H1 (cell line): ENCODE measurements at regions not wholly inside any gene's neighbourhood (a gene's known extent, or its start where the extent isn't known, plus 50 kb on each side); places are given as distances from the start of the nearest gene placed in this dataset.

Experiments used
- CTCF ChIA-PET: fragments of 300-600 bp; sonication (Branson Sonifier 250); formaldehyde crosslinking; loops from one replicate; lab custom pipeline; 2021; ENCODE audit not compliant: partially characterized antibody; lab: Charles Lee
- POLR2A ChIA-PET: fragments of 300-600 bp; sonication (Branson Sonifier 250); formaldehyde crosslinking; loops from one replicate; lab custom pipeline; 2021; ENCODE audit warnings: inconsistent platforms; ENCODE audit not compliant: partially characterized antibody; lab: Charles Lee
- DNase-seq, 2 experiments: peaks; one replicate each; pipeline versions ENCODE4 v3.0.0 to v3.0.0-alpha.2; 2010 to 2022; ENCODE audit warnings: low spot score in 2 of 2, low read depth in 1 of 2, mixed read lengths in 1 of 2
- FAIRE-seq: peaks from 2 replicates; lab custom pipeline; 2011; peaks lifted over from hg19 to GRCh38; lab: Jason Lieb, UNC
- H2AFZ ChIP-seq: 2 replicates; pipeline ENCODE4 v1.8.1; 2012; ENCODE audit warnings: low read length, inconsistent platforms
- H2AK5ac ChIP-seq: 2 replicates; pipeline ENCODE4 v1.6.1; 2013; ENCODE audit warnings: low read depth, low read length
- H2BK120ac ChIP-seq: replicated peaks from 2 replicates; pipeline ENCODE3; 2013; ENCODE audit warnings: low read depth, low read length, inconsistent platforms
- H2BK12ac ChIP-seq: 2 replicates; pipeline ENCODE4 v1.6.1; 2013; ENCODE audit warnings: low read depth, low read length
- H2BK15ac ChIP-seq: 2 replicates; pipeline ENCODE4 v1.6.1; 2013; ENCODE audit warnings: low read length
- H2BK20ac ChIP-seq: 2 replicates; pipeline ENCODE4 v1.6.1; 2013; ENCODE audit warnings: low read length
- H2BK5ac ChIP-seq: 2 replicates; pipeline ENCODE4 v1.6.1; 2013; ENCODE audit warnings: low read depth, low read length
- H3K14ac ChIP-seq: 2 replicates; pipeline ENCODE4 v1.6.1; 2013; ENCODE audit warnings: inconsistent platforms; ENCODE audit not compliant: insufficient read length
- H3K18ac ChIP-seq: 2 replicates; pipeline ENCODE4 v1.6.1; 2013; ENCODE audit warnings: low read length; ENCODE audit errors: extremely low read depth
- H3K23ac ChIP-seq: 2 replicates; pipeline ENCODE4 v1.6.1; 2013; ENCODE audit warnings: inconsistent platforms; ENCODE audit not compliant: insufficient read length
- H3K23me2 ChIP-seq: 2 replicates; pipeline ENCODE4 v1.6.1; 2013; ENCODE audit warnings: low read depth, low read length
- H3K27ac ChIP-seq: 2 replicates; pipeline ENCODE4 v1.6.1; 2011; ENCODE audit warnings: low read depth, low read length, inconsistent platforms
- H3K27me3 ChIP-seq, 4 experiments: replicated peaks in 1 of 4; 1 replicate in 1 of 4; 2 replicates in 3 of 4; pipeline versions ENCODE4 v1.6.1 to v1.8.1; 2011 to 2013; ENCODE audit warnings: low read length in 3 of 4, mild to moderate bottlenecking in 3 of 4, inconsistent platforms in 2 of 4, mixed read lengths in 2 of 4, moderate library complexity in 1 of 4; ENCODE audit not compliant: control insufficient read depth in 3 of 4, insufficient read depth in 3 of 4; ENCODE audit errors: extremely low read depth in 1 of 4
- H3K36me3 ChIP-seq, 4 experiments: 2 replicates each; pipeline versions ENCODE4 v1.6.1 to v1.8.1; 2011 to 2013; ENCODE audit warnings: mild to moderate bottlenecking in 4 of 4, low read length in 3 of 4, moderate library complexity in 2 of 4, control low read depth in 1 of 4, inconsistent platforms in 1 of 4; ENCODE audit not compliant: insufficient read depth in 4 of 4, control insufficient read depth in 2 of 4
- H3K4ac ChIP-seq: replicated peaks from 2 replicates; pipeline ENCODE3; 2013; ENCODE audit warnings: low read length, low read depth, mixed read lengths, inconsistent platforms; ENCODE audit not compliant: insufficient read length
- H3K4me1 ChIP-seq, 4 experiments: replicated peaks in 1 of 4; 1 replicate in 1 of 4; 2 replicates in 3 of 4; pipeline versions ENCODE4 v1.6.1 to v1.8.1; 2011 to 2013; ENCODE audit warnings: low read length in 3 of 4, inconsistent platforms in 2 of 4, mixed read lengths in 1 of 4; ENCODE audit not compliant: insufficient read depth in 4 of 4, control insufficient read depth in 3 of 4
- H3K4me2 ChIP-seq, 2 experiments: 2 replicates each; pipeline versions ENCODE4 v1.6.1 to v1.8.1; 2011 to 2013; ENCODE audit warnings: low read depth in 2 of 2, low read length in 2 of 2, control low read depth in 1 of 2, inconsistent platforms in 1 of 2, mild to moderate bottlenecking in 1 of 2; ENCODE audit not compliant: insufficient read depth in 1 of 2
- H3K4me3 ChIP-seq, 4 experiments: fragments of 200-600, 300-600 bp in 1 of 4; sonication (generic), shearing (Covaris generic), sonication (Bioruptor Twin) in 1 of 4; 2 replicates each; pipeline versions ENCODE4 v1.5.1 to v1.8.1; 2011 to 2016; ENCODE audit warnings: low read length in 4 of 4, low read depth in 3 of 4, control low read depth in 2 of 4, inconsistent platforms in 2 of 4, mild to moderate bottlenecking in 2 of 4, mixed read lengths in 1 of 4, moderate library complexity in 1 of 4; ENCODE audit not compliant: insufficient read depth in 2 of 4; ENCODE audit errors: extremely low read depth in 1 of 4
- H3K56ac ChIP-seq: replicated peaks from 2 replicates; pipeline ENCODE3; 2013; ENCODE audit warnings: low read depth, mild to moderate bottlenecking, mixed read lengths, low read length, inconsistent platforms; ENCODE audit not compliant: insufficient read length
- H3K79me1 ChIP-seq: 2 replicates; pipeline ENCODE4 v1.6.1; 2013; ENCODE audit warnings: low read depth, low read length, control low read depth
- H3K79me2 ChIP-seq, 2 experiments: 2 replicates each; pipeline versions ENCODE4 v1.6.1 to v1.8.1; 2012 to 2013; ENCODE audit warnings: low read length in 2 of 2, mild to moderate bottlenecking in 2 of 2, inconsistent platforms in 1 of 2; ENCODE audit not compliant: insufficient read depth in 2 of 2, control insufficient read depth in 1 of 2
- H3K9ac ChIP-seq, 4 experiments: replicated peaks in 1 of 4; 1 replicate in 1 of 4; 2 replicates in 3 of 4; pipeline versions ENCODE4 v1.6.1 to v1.8.1; 2011 to 2013; ENCODE audit warnings: low read depth in 3 of 4, low read length in 3 of 4, control low read depth in 2 of 4, mild to moderate bottlenecking in 2 of 4, moderate library complexity in 2 of 4, inconsistent platforms in 1 of 4; ENCODE audit errors: extremely low read depth in 1 of 4
- H3K9me3 ChIP-seq, 2 experiments: 2 replicates each; pipeline versions ENCODE4 v1.6.1 to v1.8.1; 2012 to 2013; ENCODE audit warnings: mild to moderate bottlenecking in 2 of 2, moderate library complexity in 2 of 2, control low read depth in 1 of 2, inconsistent platforms in 1 of 2, low read depth in 1 of 2, low read length in 1 of 2, mixed read lengths in 1 of 2; ENCODE audit not compliant: insufficient read depth in 2 of 2
- H4K20me1 ChIP-seq, 2 experiments: replicated peaks in 1 of 2; 2 replicates each; pipeline versions ENCODE3 to v1.8.1; 2011 to 2013; ENCODE audit warnings: inconsistent platforms in 2 of 2, low read length in 2 of 2, mild to moderate bottlenecking in 1 of 2; ENCODE audit not compliant: insufficient read depth in 2 of 2, control insufficient read depth in 1 of 2
- H4K5ac ChIP-seq: 2 replicates; pipeline ENCODE4 v1.6.1; 2013; ENCODE audit warnings: low read length, low read depth, mixed read lengths, inconsistent platforms; ENCODE audit not compliant: insufficient read length
- H4K8ac ChIP-seq: 2 replicates; pipeline ENCODE4 v1.8.0; 2013; ENCODE audit warnings: mild to moderate bottlenecking, moderate library complexity, low read length, inconsistent platforms; ENCODE audit not compliant: insufficient read depth; ENCODE audit errors: extremely low read depth
- H4K91ac ChIP-seq: replicated peaks from 2 replicates; pipeline ENCODE3; 2013; ENCODE audit warnings: low read length, mixed read lengths, inconsistent platforms; ENCODE audit not compliant: insufficient read length
- CHD2 ChIP-seq: IDR thresholded peaks from 2 replicates; pipeline ENCODE4 v1.6.1; 2012; ENCODE audit warnings: low read length, improper control_type of control experiment
- JUND ChIP-seq: IDR thresholded peaks from 2 replicates; pipeline ENCODE4 v1.6.1; 2011; ENCODE audit warnings: mild to moderate bottlenecking, improper control_type of control experiment, low read length
- KDM1A ChIP-seq: fragments of 200-600, 300-600 bp; sonication (generic); IDR thresholded peaks from 2 replicates; pipeline ENCODE4 v1.7.1; 2016; ENCODE audit warnings: mild to moderate bottlenecking, low read length, borderline replicate concordance
- KDM5A ChIP-seq: fragments of 200-600 bp; IDR thresholded peaks from 2 replicates; pipeline ENCODE4 v1.7.1; 2012; ENCODE audit warnings: mild to moderate bottlenecking, low read length, inconsistent platforms, mixed read lengths
- USF2 ChIP-seq: IDR thresholded peaks from 2 replicates; pipeline ENCODE4 v1.6.1; 2011; ENCODE audit warnings: low read length, improper control_type of control experiment
- WGBS, 2 experiments: shearing (Covaris generic) in 1 of 2; methylation state at CpG; one replicate each; pipeline versions ENCODE4 v1.1.6 to v1.1.7; 2013 to 2015; ENCODE audit warnings: low lambda C conversion rate in 2 of 2, mixed read lengths in 2 of 2, inconsistent platforms in 1 of 2, low coverage in 1 of 2, missing lambda C conversion rate in 1 of 2; ENCODE audit not compliant: insufficient replicate concordance in 2 of 2, insufficient coverage in 1 of 2, insufficient read length in 1 of 2; ENCODE audit errors: extremely low coverage in 1 of 2, missing lambda C conversion rate in 1 of 2; 5-methylcytosine and 5-hydroxymethylcytosine counted together

- Histone ChIP-seq H4K8ac (no peak overlapping the region), H3K4me1 (no peaks in the 10 kb centered on the region), H3K23me2 (no peaks in the 10 kb centered on the region), H4K5ac (no peak overlapping the region), H2AFZ (no peak overlapping the region), H4K91ac (no peak overlapping the region), H3K79me2 (no peaks in the 10 kb centered on the region), H3K4me3 (no peak overlapping the region), H3K27ac (no peak overlapping the region), H2AK5ac (no peak overlapping the region), H2BK20ac (no peak overlapping the region), H3K36me3 (no peaks in the 10 kb centered on the region; a peak in 1 of 8 replicates), H2BK120ac (no peak overlapping the region), H2BK12ac (no peak overlapping the region), H3K23ac (no peak overlapping the region), H3K27me3 (no peaks in the 10 kb centered on the region), H3K4me2 (no peak overlapping the region), H3K9me3 (no peaks in the 10 kb centered on the region), H3K56ac (no peak overlapping the region), H3K4ac (no peak overlapping the region), H3K79me1 (no peaks in the 10 kb centered on the region), H3K18ac (no peak overlapping the region), H3K14ac (no peak overlapping the region), H2BK15ac (no peak overlapping the region), H2BK5ac (no peak overlapping the region), H3K9ac (no peak overlapping the region), H4K20me1 (no peaks in the 10 kb centered on the region)
- ChIA-PET CTCF (no interaction called here), POLR2A (no interaction called here)
- DNase-seq (no peak), FAIRE-seq (no peak)
- 95% methylated on average over 3 of the region's 3 CpGs; no CpG with 5 or more reads in 1 of the 2 experiments for WGBS, 2 experiments
- TF ChIP-seq USF2 (no peak), JUND (no peak), CHD2 (no peak), KDM1A (no peak), KDM5A (no peak)
Measured at GRCh38 chr5:164210491-164210890, 705.1 kb downstream of the MAT2B start.
